Breast epithelium (tissue), 4 donors: ENCODE measurements at regions not wholly inside any gene's neighbourhood (a gene's known extent, or its start where the extent isn't known, plus 50 kb on each side); places are given as distances from the start of the nearest gene placed in this dataset.

Experiments
- DNase-seq, 2 donors: peaks; one replicate each; pipeline ENCODE4 v3.0.0-alpha.2; 2019; ENCODE audit warnings: low spot score in 2 of 2
- H3K27ac ChIP-seq, 2 donors: fragments of 200-600 bp; sonication (generic) in 1 of 2; one replicate each; pipeline ENCODE4 v1.5.1; 2016 to 2019; ENCODE audit warnings: mild to moderate bottlenecking in 1 of 2
- H3K27me3 ChIP-seq, 2 donors: fragments of 200-600 bp; sonication (generic) in 1 of 2; one replicate each; pipeline versions ENCODE4 v1.5.1 to v1.6.0; 2017 to 2019; ENCODE audit warnings: control low read depth in 1 of 2, mild to moderate bottlenecking in 1 of 2
- H3K36me3 ChIP-seq: fragments of 200-600 bp; one replicate; pipeline ENCODE4 v1.5.1; 2019
- H3K4me1 ChIP-seq, 2 donors: fragments of 200-600 bp; sonication (generic); one replicate each; pipeline ENCODE4 v1.5.1; 2016 to 2019; ENCODE audit warnings: control low read depth in 1 of 2
- H3K4me3 ChIP-seq, 3 donors: fragments of 200-600 bp; sonication (generic); 1 replicate in 2 of 3; 2 replicates in 1 of 3; pipeline ENCODE4 v1.5.1; 2016 to 2019; ENCODE audit warnings: mild to moderate bottlenecking in 3 of 3, moderate library complexity in 2 of 3
- H3K9me3 ChIP-seq, 2 donors: fragments of 200-600 bp; sonication (generic) in 1 of 2; one replicate each; pipeline ENCODE4 v1.5.1; 2016 to 2019; ENCODE audit warnings: control low read depth in 1 of 2
- POLR2A ChIP-seq: fragments of 450-650 bp; IDR thresholded peaks from one replicate; pipeline ENCODE4 v1.6.1; 2016; ENCODE audit warnings: antibody characterized with exemption, mild to moderate bottlenecking, moderate library complexity
- POLR2AphosphoS5 ChIP-seq, 3 donors: sonication (generic); formaldehyde crosslinking; IDR thresholded peaks; one replicate each; pipeline ENCODE4 v1.6.1; 2017; ENCODE audit warnings: antibody characterized with exemption in 3 of 3
- intact Hi-C: fragments of 100-400 bp; cut with DNase I; formaldehyde crosslinking; loops from one replicate; pipeline ENCODE4 v1.15.1; 2023; ENCODE audit warnings: low total_unique reads
- TF ChIP-seq, protein P1 (sequence below), 3 donors: fragments of 450-650 bp; IDR thresholded peaks; one replicate each; pipeline ENCODE4 v1.5.1; 2016 to 2017; ENCODE audit warnings: antibody characterized with exemption in 3 of 3, mild to moderate bottlenecking in 3 of 3, moderate library complexity in 3 of 3

DNA sequence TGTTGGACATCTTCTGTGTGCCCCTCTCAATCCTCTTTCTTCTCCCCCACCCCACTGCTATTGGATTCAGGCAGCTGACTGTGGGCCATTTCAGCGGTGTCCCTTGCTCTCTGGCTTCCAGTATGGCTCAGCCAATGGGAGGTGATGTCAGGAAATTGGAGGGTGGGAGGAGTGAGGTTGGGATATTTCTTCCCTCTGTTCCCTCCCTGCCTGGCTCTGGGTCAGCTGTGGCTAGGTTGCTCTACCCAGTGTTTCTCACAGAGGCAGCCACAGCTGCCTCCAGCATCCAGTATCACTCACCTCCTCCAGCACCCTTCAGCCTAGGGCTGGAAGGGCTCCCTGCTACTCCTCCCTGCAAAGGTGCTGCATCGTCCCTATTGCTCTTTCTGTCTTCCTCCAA, 423.5 kb downstream of the MIAT start:
- intact Hi-C loops: no loop called here
- no peak for DNase-seq

DNA sequence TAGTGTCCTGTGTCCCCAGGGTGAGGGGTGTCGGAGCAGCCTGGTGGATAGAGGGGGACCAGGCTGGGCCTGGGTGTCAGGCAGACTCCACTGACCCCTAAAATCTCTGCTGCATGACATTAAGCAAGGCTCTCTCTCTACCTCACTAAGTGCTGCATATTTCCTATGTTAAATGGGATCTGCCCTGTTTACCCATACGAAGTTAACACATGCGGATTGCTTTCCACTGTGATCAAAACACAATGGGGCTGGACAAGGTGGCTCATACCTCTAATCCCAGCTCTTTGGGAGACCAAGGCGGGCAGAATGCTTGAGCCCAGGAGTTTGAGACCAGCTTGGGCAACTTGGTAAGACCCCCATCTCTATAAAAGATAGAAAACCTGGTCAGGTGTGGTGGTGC, 426.2 kb downstream of the MIAT start:
- TF ChIP-seq POLR2A (no peak), POLR2AphosphoS5 (IDR thresholded peaks at IDR 0.05) (no peak)
- TF ChIP-seq, protein P1, sequence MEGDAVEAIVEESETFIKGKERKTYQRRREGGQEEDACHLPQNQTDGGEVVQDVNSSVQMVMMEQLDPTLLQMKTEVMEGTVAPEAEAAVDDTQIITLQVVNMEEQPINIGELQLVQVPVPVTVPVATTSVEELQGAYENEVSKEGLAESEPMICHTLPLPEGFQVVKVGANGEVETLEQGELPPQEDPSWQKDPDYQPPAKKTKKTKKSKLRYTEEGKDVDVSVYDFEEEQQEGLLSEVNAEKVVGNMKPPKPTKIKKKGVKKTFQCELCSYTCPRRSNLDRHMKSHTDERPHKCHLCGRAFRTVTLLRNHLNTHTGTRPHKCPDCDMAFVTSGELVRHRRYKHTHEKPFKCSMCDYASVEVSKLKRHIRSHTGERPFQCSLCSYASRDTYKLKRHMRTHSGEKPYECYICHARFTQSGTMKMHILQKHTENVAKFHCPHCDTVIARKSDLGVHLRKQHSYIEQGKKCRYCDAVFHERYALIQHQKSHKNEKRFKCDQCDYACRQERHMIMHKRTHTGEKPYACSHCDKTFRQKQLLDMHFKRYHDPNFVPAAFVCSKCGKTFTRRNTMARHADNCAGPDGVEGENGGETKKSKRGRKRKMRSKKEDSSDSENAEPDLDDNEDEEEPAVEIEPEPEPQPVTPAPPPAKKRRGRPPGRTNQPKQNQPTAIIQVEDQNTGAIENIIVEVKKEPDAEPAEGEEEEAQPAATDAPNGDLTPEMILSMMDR (IDR thresholded peaks at IDR 0.05): no peak
- no peak for DNase-seq
- Histone ChIP-seq H3K4me3 (no peak overlapping the region), H3K4me1 (no peaks in the 10 kb centered on the region), H3K9me3 (no peaks in the 10 kb centered on the region), H3K27ac (no peak overlapping the region), H3K27me3 (peaks cover 0 to 16% of the 10 kb centered on the region in 2 donors), H3K36me3 (no peaks in the 10 kb centered on the region)
- intact Hi-C loops: loop anchor here (1.0 kb wide), 1 partner anchor 19 kb away; no protein-coding TSS in a partner anchor

More for the DNA sequence above, 423.5 kb downstream of the MIAT start:
- TF ChIP-seq POLR2AphosphoS5 (IDR thresholded peaks at IDR 0.05): no peak
- TF ChIP-seq, protein P1 (IDR thresholded peaks at IDR 0.05): no peak
- no peak for TF ChIP-seq POLR2A
- Histone ChIP-seq H3K36me3 (no peaks in the 10 kb centered on the region), H3K4me1 (no peaks in the 10 kb centered on the region), H3K27me3 (peaks cover 0 to 23% of the 10 kb centered on the region in 2 donors), H3K27ac (no peak overlapping the region), H3K9me3 (no peaks in the 10 kb centered on the region), H3K4me3 (no peak overlapping the region)

DNA sequence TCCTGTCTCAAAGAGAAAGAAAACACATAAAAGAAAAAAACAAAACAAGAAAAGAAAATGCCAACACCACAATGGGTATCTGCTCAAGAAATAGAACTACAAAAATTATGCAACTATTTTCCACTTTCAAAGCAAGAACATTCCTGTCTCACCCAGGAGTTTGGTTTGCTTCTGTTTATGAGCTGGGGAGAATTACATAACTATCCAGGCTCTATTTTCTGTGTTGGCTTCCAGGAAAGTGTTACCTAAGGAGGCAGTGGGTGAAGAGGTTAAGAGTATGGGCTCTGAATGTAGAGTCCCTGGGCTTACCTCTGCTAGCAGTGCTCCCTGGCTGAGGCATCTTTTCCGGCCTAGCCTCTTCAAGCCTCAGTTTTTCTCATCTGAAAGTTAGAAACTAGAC, 426.7 kb downstream of the MIAT start:
- DNase-seq: no peak
- no peak overlapping the region for H3K4me3 ChIP-seq
- H3K27ac ChIP-seq: no peak overlapping the region
- H3K36me3 ChIP-seq: no peaks in the 10 kb centered on the region
- no peaks in the 10 kb centered on the region for H3K9me3 ChIP-seq
- H3K27me3 ChIP-seq: peaks cover 0 to 11% of the 10 kb centered on the region in 2 donors
- H3K4me1 ChIP-seq: no peaks in the 10 kb centered on the region
- intact Hi-C loops: no loop called here
- no peak for TF ChIP-seq POLR2A
- TF ChIP-seq, protein P1 (IDR thresholded peaks at IDR 0.05): no peak
- no peak for TF ChIP-seq POLR2AphosphoS5 (IDR thresholded peaks at IDR 0.05)

DNA sequence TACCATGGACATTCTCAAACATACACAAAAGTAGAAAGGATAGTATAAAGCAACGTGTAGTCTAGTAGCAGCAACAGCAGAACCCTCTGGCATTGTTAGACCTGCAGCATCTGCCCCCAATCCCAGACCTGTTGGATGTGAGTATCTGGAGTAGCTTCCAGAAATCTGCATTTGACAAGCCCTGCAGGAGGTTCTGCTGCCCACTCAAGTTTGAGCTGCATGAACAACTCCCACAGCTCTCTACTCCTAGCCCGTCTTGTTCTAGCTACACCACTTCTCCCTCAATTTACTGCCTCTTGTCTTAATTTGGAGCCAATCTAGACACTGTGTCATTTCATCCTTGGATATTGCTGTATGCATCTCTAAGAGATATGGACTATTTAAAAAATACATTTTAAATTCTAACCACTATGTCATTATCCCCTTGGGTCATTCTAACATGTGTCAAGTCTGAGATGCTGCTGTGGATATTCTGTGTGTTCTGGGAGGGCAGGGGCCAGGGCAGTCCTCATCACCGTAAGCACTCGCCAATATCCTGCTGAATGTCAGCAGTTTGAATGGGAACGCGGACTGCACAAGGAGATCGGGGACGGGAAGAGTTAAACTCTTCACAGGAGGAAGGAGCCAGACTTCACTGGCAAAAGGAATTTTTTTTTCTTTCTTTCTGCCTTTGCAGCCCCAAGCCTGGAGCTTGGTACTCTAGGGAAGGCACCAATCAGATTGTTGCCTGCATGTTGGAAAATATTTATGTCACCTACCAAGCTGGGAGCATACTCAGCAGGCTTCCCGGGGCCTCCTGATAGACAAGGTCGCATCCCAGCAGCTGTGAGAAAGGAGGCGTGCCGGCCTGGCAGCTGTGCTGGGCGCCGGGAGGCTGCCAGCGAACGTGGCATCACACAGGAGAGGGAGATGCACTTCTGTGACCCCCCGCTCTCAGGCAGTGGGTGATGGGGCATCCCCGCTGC, 429.0 kb downstream of the MIAT start:
- Histone ChIP-seq H3K27me3 (peaks cover 0 to 7% of the 10 kb centered on the region in 2 donors), H3K27ac (no peak overlapping the region), H3K36me3 (no peaks in the 10 kb centered on the region), H3K4me3 (no peak overlapping the region), H3K9me3 (no peaks in the 10 kb centered on the region), H3K4me1 (no peaks in the 10 kb centered on the region)
- intact Hi-C loops: no loop called here
- no peak for TF ChIP-seq POLR2A
- no peak for TF ChIP-seq POLR2AphosphoS5 (IDR thresholded peaks at IDR 0.05)
- TF ChIP-seq, protein P1 (IDR thresholded peaks at IDR 0.05): no peak
- DNase-seq: no peak

DNA sequence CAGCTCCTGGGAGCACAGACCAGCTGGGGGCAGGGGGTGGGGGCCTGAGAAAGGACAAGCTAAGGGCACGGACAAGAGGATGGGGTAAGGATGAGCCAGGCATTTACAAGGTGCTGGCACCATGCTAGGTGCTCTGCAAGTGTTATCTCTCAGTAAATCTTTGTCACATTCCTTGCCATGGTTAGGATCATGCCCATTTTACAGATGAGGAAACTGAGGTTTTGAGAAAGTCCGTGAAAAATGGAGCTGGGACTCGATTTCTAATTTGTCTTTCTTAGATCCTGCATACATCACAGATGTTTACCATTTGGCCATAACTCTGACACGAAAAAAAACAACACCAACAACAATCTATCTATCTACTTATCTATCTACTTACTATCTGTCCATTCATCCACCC, 429.7 kb downstream of the MIAT start:
- DNase-seq: no peak
- no peaks in the 10 kb centered on the region for H3K4me1 ChIP-seq
- no peak overlapping the region for H3K27ac ChIP-seq
- H3K4me3 ChIP-seq: no peak overlapping the region
- TF ChIP-seq POLR2AphosphoS5 (IDR thresholded peaks at IDR 0.05): no peak
- TF ChIP-seq POLR2A: no peak
- TF ChIP-seq, protein P1 (IDR thresholded peaks at IDR 0.05): no peak
- H3K9me3 ChIP-seq: no peaks in the 10 kb centered on the region
- no peaks in the 10 kb centered on the region for H3K36me3 ChIP-seq
- H3K27me3 ChIP-seq: peaks cover 0 to 9% of the 10 kb centered on the region in 2 donors
- intact Hi-C loops: no loop called here
